Peyer's patch (tissue), 4 donors: ENCODE measurements at regions not wholly inside any gene's neighbourhood (a gene's known extent, or its start where the extent isn't known, plus 50 kb on each side); places are given as distances from the start of the nearest gene placed in this dataset.
A peak's percentile ranks its signal among the peaks of the same experiment; 100 is the strongest.

Experiments
- DNase-seq, 3 donors: peaks; one replicate each; pipeline ENCODE4 v3.0.0-alpha.2; 2017 to 2019
- H3K27ac ChIP-seq, 4 donors: fragments of 200-600 bp; sonication (generic); one replicate each; pipeline ENCODE4 v1.5.1; 2016 to 2019
- H3K27me3 ChIP-seq, 2 donors: fragments of 200-600 bp; sonication (generic); one replicate each; pipeline ENCODE4 v1.5.1; 2019
- H3K36me3 ChIP-seq, 3 donors: fragments of 200-600 bp; sonication (generic); one replicate each; pipeline ENCODE4 v1.5.1; 2016 to 2019
- H3K4me1 ChIP-seq, 4 donors: fragments of 200-600 bp; sonication (generic); one replicate each; pipeline ENCODE4 v1.5.1; 2016 to 2019
- H3K4me3 ChIP-seq, 4 donors: fragments of 200-600 bp; sonication (generic); 1 replicate in 3 of 4; 2 replicates in 1 of 4; pipeline ENCODE4 v1.5.1; 2016 to 2019; ENCODE audit warnings: mild to moderate bottlenecking in 1 of 4
- H3K9me3 ChIP-seq, 4 donors: fragments of 200-600 bp; sonication (generic); one replicate each; pipeline ENCODE4 v1.5.1; 2016 to 2019; ENCODE audit warnings: mild to moderate bottlenecking in 1 of 4
- CTCF ChIP-seq, 6 experiments: fragments of 450-650 bp in 4 of 6; fragments of 200-600 bp in 2 of 6; sonication (generic) in 1 of 6; IDR thresholded peaks; one replicate each; pipeline ENCODE4 v1.5.1; 2017 to 2019; ENCODE audit warnings: antibody characterized with exemption in 6 of 6, mild to moderate bottlenecking in 3 of 6, moderate library complexity in 1 of 6
- POLR2A ChIP-seq, 2 donors: fragments of 450-650 bp; IDR thresholded peaks; one replicate each; pipeline ENCODE4 v1.5.1; 2017; ENCODE audit warnings: antibody characterized with exemption in 2 of 2, mild to moderate bottlenecking in 2 of 2, moderate library complexity in 2 of 2

- TF ChIP-seq CTCF (IDR thresholded peaks at IDR 0.05) = no peak
- TF ChIP-seq POLR2A (IDR thresholded peaks at IDR 0.05) = no peak
- Histone ChIP-seq H3K9me3 (no peaks in the 10 kb centered on the region), H3K27ac (peak overlapping the region in 1 of 4 donors; percentile 45), H3K36me3 (no peaks in the 10 kb centered on the region), H3K27me3 (no peaks in the 10 kb centered on the region), H3K4me3 (no peak overlapping the region), H3K4me1 (peaks cover 0 to 24% (median 0%) of the 10 kb centered on the region in 4 donors)
- DNase-seq = no peak
These were observed 186.0 kb downstream of the PSMG1 start for GRCh38 chr21:38997051-38997842.

DNA sequence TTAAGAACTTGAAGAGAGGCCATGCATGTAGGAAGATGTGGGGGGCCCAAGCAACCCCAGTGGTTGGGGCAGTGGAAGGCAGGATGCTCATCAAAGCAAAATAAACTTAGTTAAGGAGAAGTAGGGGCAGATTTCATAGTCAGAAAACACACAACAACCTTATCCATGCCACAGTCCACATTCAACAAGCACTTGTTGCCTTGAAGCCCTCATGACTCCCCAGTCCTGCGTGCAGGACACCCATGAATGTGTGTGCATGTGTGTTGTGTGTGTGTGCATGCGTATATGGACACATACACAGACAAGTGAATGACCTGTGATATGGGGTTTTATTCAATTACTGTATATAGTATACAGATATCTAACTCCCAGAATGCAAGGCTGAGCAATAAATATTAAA is 186.9 kb downstream of the PSMG1 start:
- no peaks in the 10 kb centered on the region for H3K9me3 ChIP-seq
- no peak for DNase-seq
- H3K27me3 ChIP-seq = no peaks in the 10 kb centered on the region
- no peak overlapping the region for H3K4me3 ChIP-seq
- H3K36me3 ChIP-seq = no peaks in the 10 kb centered on the region
- TF ChIP-seq POLR2A (IDR thresholded peaks at IDR 0.05) (no peak), CTCF (IDR thresholded peaks at IDR 0.05) (no peak)
- no peak overlapping the region for H3K27ac ChIP-seq
- H3K4me1 ChIP-seq = peaks cover 0 to 24% (median 0%) of the 10 kb centered on the region in 4 donors

- Histone ChIP-seq H3K27me3 (no peaks in the 10 kb centered on the region), H3K4me3 (no peak overlapping the region), H3K9me3 (no peaks in the 10 kb centered on the region), H3K36me3 (no peaks in the 10 kb centered on the region), H3K27ac (peak overlapping the region in 1 of 4 donors; percentile 53), H3K4me1 (peaks cover 0 to 24% (median 0%) of the 10 kb centered on the region in 4 donors)
- TF ChIP-seq CTCF (IDR thresholded peaks at IDR 0.05) (no peak), POLR2A (IDR thresholded peaks at IDR 0.05) (no peak)
- no peak for DNase-seq
These were observed 187.5 kb downstream of the PSMG1 start for GRCh38 chr21:38995731-38996130.

- no peak for DNase-seq
- H3K27ac ChIP-seq = peak overlapping the region in 1 of 4 donors; percentile 53
- no peaks in the 10 kb centered on the region for H3K9me3 ChIP-seq
- H3K36me3 ChIP-seq = no peaks in the 10 kb centered on the region
- TF ChIP-seq CTCF (IDR thresholded peaks at IDR 0.05) (no peak), POLR2A (IDR thresholded peaks at IDR 0.05) (no peak)
- H3K27me3 ChIP-seq = no peaks in the 10 kb centered on the region
- peaks cover 0 to 28% (median 0%) of the 10 kb centered on the region in 4 donors for H3K4me1 ChIP-seq
- H3K4me3 ChIP-seq = no peak overlapping the region
These were observed 188.1 kb downstream of the PSMG1 start for GRCh38 chr21:38995071-38995669.

DNA sequence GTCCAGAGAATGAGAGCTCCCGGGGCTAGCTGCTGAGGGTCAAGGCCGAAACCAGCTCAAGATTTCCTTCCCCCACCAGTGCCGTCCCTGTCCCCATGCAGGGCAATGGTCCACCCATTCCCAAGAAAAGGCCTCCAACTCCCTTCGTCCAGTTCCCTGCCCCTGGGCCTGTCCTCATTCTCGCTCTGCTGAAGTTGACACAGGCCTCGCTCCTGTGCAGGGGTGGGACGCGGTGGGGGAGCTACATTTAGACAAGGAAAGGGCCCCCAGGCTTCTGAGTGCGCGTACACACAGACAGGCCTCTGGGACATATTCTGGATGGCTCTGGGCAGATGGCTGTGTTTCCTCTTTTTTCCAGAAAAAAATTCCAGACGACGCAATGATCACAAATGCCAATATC is 188.3 kb downstream of the ETS2 start:
- H3K27ac ChIP-seq = peak overlapping the region in 3 of 4 donors; percentile 26 to 65 (median 53)
- DNase-seq = no peak
- H3K27me3 ChIP-seq = no peaks in the 10 kb centered on the region
- H3K4me3 ChIP-seq = no peak overlapping the region
- H3K36me3 ChIP-seq = no peaks in the 10 kb centered on the region
- H3K4me1 ChIP-seq = peaks cover 0 to 40% (median 0%) of the 10 kb centered on the region in 4 donors
- TF ChIP-seq CTCF (IDR thresholded peaks at IDR 0.05) (no peak), POLR2A (IDR thresholded peaks at IDR 0.05) (no peak)
- no peaks in the 10 kb centered on the region for H3K9me3 ChIP-seq
